CD4-positive, alpha-beta T cell treated with Interleukin-1 beta for 1 hour (primary cell): ENCODE measurements at regions not wholly inside any gene's neighbourhood (a gene's known extent, or its start where the extent isn't known, plus 50 kb on each side); places are given as distances from the start of the nearest gene placed in this dataset.

Experiments used
- DNase-seq, 2 donors: peaks; one replicate each; pipeline ENCODE4 v3.0.0-alpha.2; 2020 to 2022

- no peak for DNase-seq
Measured at GRCh38 chrX:69110116-69110530, 55.1 kb downstream of the PJA1 start.

GRCh38 chrX:69109706-69110105 is 55.5 kb downstream of the PJA1 start:
- no peak for DNase-seq

GRCh38 chrX:69109036-69109663 is 56.1 kb downstream of the PJA1 start:
- no peak for DNase-seq

GRCh38 chrX:69107747-69108401 is 57.4 kb downstream of the PJA1 start:
- no peak for DNase-seq

GRCh38 chrX:69107231-69107739 is 58.0 kb downstream of the PJA1 start:
- no peak for DNase-seq

GRCh38 chrX:69104756-69105434 is 60.4 kb downstream of the PJA1 start:
- DNase-seq = no peak

- DNase-seq = no peak
Measured at GRCh38 chrX:69103539-69103938, 61.7 kb downstream of the PJA1 start.

- DNase-seq = no peak
Measured at GRCh38 chrX:69102612-69103194, 62.5 kb downstream of the PJA1 start.

GRCh38 chrX:69101683-69102251 is 63.5 kb downstream of the PJA1 start:
- DNase-seq = no peak

GRCh38 chrX:69100478-69100877 is 64.8 kb downstream of the PJA1 start:
- no peak for DNase-seq

GRCh38 chrX:69097451-69098236 is 67.6 kb downstream of the PJA1 start:
- DNase-seq = no peak

GRCh38 chrX:69096963-69097362 is 68.3 kb downstream of the PJA1 start:
- no peak for DNase-seq

GRCh38 chrX:69094977-69095669 is 70.1 kb downstream of the PJA1 start:
- no peak for DNase-seq

- peak; percentile 19 to 32 for DNase-seq
Measured at GRCh38 chrX:69093960-69094871, 71.0 kb downstream of the PJA1 start.

- DNase-seq = no peak
Measured at GRCh38 chrX:69090022-69090421, 75.2 kb downstream of the PJA1 start.

GRCh38 chrX:69089203-69089602 is 76.0 kb downstream of the PJA1 start:
- no peak for DNase-seq

- DNase-seq = no peak
Measured at GRCh38 chrX:69088171-69088938, 76.9 kb downstream of the PJA1 start.

- no peak for DNase-seq
Measured at GRCh38 chrX:69085826-69086225, 79.4 kb downstream of the PJA1 start.

GRCh38 chrX:69085151-69085550 is 80.1 kb downstream of the PJA1 start:
- DNase-seq = no peak

GRCh38 chrX:69083801-69084200 is 81.5 kb downstream of the PJA1 start:
- DNase-seq = no peak
